ENCODE measurements at regions not wholly inside any gene's neighbourhood (a gene's known extent, or its start where the extent isn't known, plus 50 kb on each side); places are given as distances from the start of the nearest gene placed in this dataset.

GRCh38 chr10:44173608-44173894, 211.3 kb downstream of the CXCL12 start:
- WGBS, 4 donors: 81 to 91% (median 86%) methylated on average over 4 of the region's 4 CpGs
- intact Hi-C loops (cut with DNase I): no loop called here
- DNase-seq (no peak), ATAC-seq (no peak)
- no peaks in the 10 kb centered on the region for H3K36me3 ChIP-seq
- no peaks in the 10 kb centered on the region for H3K27me3 ChIP-seq
- H3K4me3 ChIP-seq: no peak overlapping the region
- TF ChIP-seq POLR2A (IDR thresholded peaks at IDR 0.05) (no peak), CTCF (IDR thresholded peaks at IDR 0.05) (no peak)
- H3K4me1 ChIP-seq: peaks cover 0 to 14% (median 4%) of the 10 kb centered on the region in 12 donors
- no peaks in the 10 kb centered on the region for H3K9me3 ChIP-seq
- H3K27ac ChIP-seq: no peak overlapping the region

- no peak overlapping the region for H3K27ac ChIP-seq
- no peaks in the 10 kb centered on the region for H3K36me3 ChIP-seq
- intact Hi-C loops (cut with DNase I): no loop called here
- no peaks in the 10 kb centered on the region for H3K9me3 ChIP-seq
- ATAC-seq (no peak), DNase-seq (no peak)
- TF ChIP-seq CTCF (IDR thresholded peaks at IDR 0.05) (no peak), POLR2A (IDR thresholded peaks at IDR 0.05) (no peak)
- 59 to 93% (median 78%) methylated on average over 3 of the region's 3 CpGs for WGBS, 4 donors
- peaks cover 0 to 17% (median 6%) of the 10 kb centered on the region in 12 donors for H3K4me1 ChIP-seq
- no peak overlapping the region for H3K4me3 ChIP-seq
- H3K27me3 ChIP-seq: no peaks in the 10 kb centered on the region
These were observed 211.9 kb downstream of the CXCL12 start for GRCh38 chr10:44172883-44173607.

GRCh38 chr10:44171765-44172164, 213.1 kb downstream of the CXCL12 start:
- no peaks in the 10 kb centered on the region for H3K27me3 ChIP-seq
- peaks cover 0 to 23% (median 6%) of the 10 kb centered on the region in 12 donors for H3K4me1 ChIP-seq
- DNase-seq: no peak
- TF ChIP-seq CTCF (IDR thresholded peaks at IDR 0.05): no peak
- no peak for TF ChIP-seq POLR2A (IDR thresholded peaks at IDR 0.05)
- H3K27ac ChIP-seq: no peak overlapping the region
- ATAC-seq: no peak
- WGBS, 4 donors: 73 to 99% (median 80%) methylated on average over 4 of the region's 4 CpGs
- no peaks in the 10 kb centered on the region for H3K9me3 ChIP-seq
- no peak overlapping the region for H3K4me3 ChIP-seq
- no peaks in the 10 kb centered on the region for H3K36me3 ChIP-seq
- intact Hi-C loops (cut with DNase I): no loop called here

DNA sequence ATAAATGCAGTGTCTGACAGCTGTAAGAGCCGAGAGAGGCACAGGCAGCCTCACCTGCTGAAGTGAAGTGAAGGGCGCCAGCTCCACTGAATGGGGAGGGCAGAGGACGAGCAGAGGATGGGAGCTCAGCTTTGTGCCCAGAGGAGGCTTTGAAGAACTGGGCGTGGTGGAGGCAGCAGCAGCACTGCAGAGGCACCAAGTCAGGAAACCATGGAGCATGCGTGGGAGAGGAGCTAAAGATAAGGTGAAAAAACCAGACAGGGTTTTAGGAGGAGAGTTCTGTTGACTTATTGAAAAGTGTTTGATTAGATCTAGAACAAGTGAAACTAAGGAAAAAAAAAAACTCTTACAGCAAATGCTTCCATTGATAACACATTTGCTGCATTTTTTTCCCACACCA, 216.4 kb downstream of the CXCL12 start:
- 85 to 95% (median 90%) methylated on average over 5 of the region's 5 CpGs for WGBS, 4 donors
- Histone ChIP-seq H3K36me3 (no peaks in the 10 kb centered on the region), H3K4me3 (no peak overlapping the region), H3K9me3 (no peaks in the 10 kb centered on the region), H3K27me3 (no peaks in the 10 kb centered on the region), H3K27ac (no peak overlapping the region), H3K4me1 (peaks cover 0 to 32% (median 7%) of the 10 kb centered on the region in 12 donors)
- TF ChIP-seq CTCF (IDR thresholded peaks at IDR 0.05) (no peak), POLR2A (IDR thresholded peaks at IDR 0.05) (no peak)
- ATAC-seq (no peak), DNase-seq (no peak)
- intact Hi-C loops (cut with DNase I): no loop called here
